Mammary epithelial cell (primary cell): ENCODE measurements at regions not wholly inside any gene's neighbourhood (a gene's known extent, or its start where the extent isn't known, plus 50 kb on each side); places are given as distances from the start of the nearest gene placed in this dataset.

Experiments
- CTCF ChIP-seq, 2 donors: IDR thresholded peaks in 1 of 2; conservative IDR thresholded peaks in 1 of 2; 2 replicates each; pipeline ENCODE4 v1.5.1; 2011 to 2012; ENCODE audit warnings: inconsistent platforms in 2 of 2, low read length in 2 of 2, mild to moderate bottlenecking in 2 of 2, control low read depth in 1 of 2, low read depth in 1 of 2; ENCODE audit not compliant: insufficient read depth in 1 of 2; ENCODE audit errors: extremely low read depth in 1 of 2
- EZH2 ChIP-seq: IDR thresholded peaks from 2 replicates; pipeline ENCODE4 v1.6.1; 2012; ENCODE audit warnings: low read length, inconsistent platforms, borderline replicate concordance

DNA sequence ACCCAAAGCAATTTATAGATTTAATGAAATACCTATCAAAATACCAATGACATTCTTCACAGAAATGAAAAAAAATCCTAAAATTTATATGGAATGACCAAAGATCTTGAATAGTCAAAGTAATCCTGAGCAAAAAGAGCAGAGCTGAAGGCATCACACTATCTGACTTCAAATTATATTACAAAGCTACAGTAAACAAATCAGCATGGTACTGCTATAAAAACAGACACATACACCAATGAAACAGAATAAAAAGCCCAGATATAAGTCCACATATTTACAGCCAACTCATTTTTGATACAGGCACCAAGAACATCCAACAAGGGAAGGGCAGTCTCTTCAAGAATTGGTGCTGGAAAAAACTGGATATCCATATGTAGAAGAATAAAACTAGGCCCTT is 54.9 kb upstream of the TMEM158 start:
- TF ChIP-seq CTCF (conservative IDR thresholded peaks at IDR 0.05 in 1 of 2, IDR thresholded peaks at IDR 0.05 in 1 of 2; ENCODE audit: extremely low read depth in 1 of 2, insufficient read depth in 1 of 2, low read depth in 1 of 2, low read length in 2 of 2) (no peak), EZH2 (no peak)
